22Rv1 (cell line): ENCODE measurements at regions not wholly inside any gene's neighbourhood (a gene's known extent, or its start where the extent isn't known, plus 50 kb on each side); places are given as distances from the start of the nearest gene placed in this dataset.

Experiments
- ZFX ChIP-seq: fragments of 450-650 bp; IDR thresholded peaks from 2 replicates; pipeline ENCODE4 v1.6.1; 2017; ENCODE audit warnings: antibody characterized with exemption, borderline replicate concordance
- TF ChIP-seq, protein P1 (sequence below): fragments of 450-650 bp; IDR thresholded peaks from 2 replicates; pipeline ENCODE4 v1.5.1; 2017; ENCODE audit warnings: mild to moderate bottlenecking

DNA sequence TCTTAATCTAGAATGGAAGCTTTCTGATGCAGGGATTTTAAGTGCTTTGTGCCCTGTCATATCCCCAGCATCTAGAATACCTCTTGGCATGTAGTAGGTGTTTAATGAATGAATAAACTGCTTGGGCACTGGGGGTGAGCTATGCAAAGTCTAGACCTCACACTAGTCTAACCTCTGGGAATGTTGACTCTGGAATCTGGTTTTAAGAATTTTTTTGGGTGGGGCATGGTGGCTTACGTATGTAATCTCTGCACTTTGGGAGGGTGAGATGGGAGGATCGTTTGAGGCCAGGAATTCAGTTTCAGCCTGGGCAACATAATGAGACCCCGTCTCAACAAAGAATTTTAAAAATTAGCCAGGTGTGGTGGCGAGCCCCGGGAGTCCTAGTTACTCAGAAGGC, 146.3 kb upstream of the RGMA start:
- TF ChIP-seq, protein P1, sequence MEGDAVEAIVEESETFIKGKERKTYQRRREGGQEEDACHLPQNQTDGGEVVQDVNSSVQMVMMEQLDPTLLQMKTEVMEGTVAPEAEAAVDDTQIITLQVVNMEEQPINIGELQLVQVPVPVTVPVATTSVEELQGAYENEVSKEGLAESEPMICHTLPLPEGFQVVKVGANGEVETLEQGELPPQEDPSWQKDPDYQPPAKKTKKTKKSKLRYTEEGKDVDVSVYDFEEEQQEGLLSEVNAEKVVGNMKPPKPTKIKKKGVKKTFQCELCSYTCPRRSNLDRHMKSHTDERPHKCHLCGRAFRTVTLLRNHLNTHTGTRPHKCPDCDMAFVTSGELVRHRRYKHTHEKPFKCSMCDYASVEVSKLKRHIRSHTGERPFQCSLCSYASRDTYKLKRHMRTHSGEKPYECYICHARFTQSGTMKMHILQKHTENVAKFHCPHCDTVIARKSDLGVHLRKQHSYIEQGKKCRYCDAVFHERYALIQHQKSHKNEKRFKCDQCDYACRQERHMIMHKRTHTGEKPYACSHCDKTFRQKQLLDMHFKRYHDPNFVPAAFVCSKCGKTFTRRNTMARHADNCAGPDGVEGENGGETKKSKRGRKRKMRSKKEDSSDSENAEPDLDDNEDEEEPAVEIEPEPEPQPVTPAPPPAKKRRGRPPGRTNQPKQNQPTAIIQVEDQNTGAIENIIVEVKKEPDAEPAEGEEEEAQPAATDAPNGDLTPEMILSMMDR: no peak
- no peak for TF ChIP-seq ZFX
